Liver (tissue), 7 donors: ENCODE measurements at regions not wholly inside any gene's neighbourhood (a gene's known extent, or its start where the extent isn't known, plus 50 kb on each side); places are given as distances from the start of the nearest gene placed in this dataset.

Experiments used
- DNase-seq: peaks from one replicate; pipeline ENCODE4 v3.0.0-alpha.2; 2017; ENCODE audit warnings: low spot score
- H3K27ac ChIP-seq, 2 donors: one replicate each; pipeline ENCODE4 v1.7.0; 2013; ENCODE audit warnings: inconsistent platforms in 2 of 2, low read length in 2 of 2, control low read depth in 1 of 2, low read depth in 1 of 2, mild to moderate bottlenecking in 1 of 2
- H3K27me3 ChIP-seq, 4 donors: one replicate each; pipeline versions ENCODE4 v1.6.1 to v1.7.0; 2013; ENCODE audit warnings: low read length in 3 of 4, inconsistent platforms in 1 of 4, mild to moderate bottlenecking in 1 of 4, moderate library complexity in 1 of 4; ENCODE audit not compliant: control insufficient read depth in 4 of 4, insufficient read depth in 4 of 4
- H3K36me3 ChIP-seq, 4 donors: one replicate each; pipeline versions ENCODE4 v1.6.1 to v1.7.0; 2013; ENCODE audit warnings: low read length in 3 of 4, mild to moderate bottlenecking in 3 of 4, low read depth in 1 of 4, moderate library complexity in 1 of 4; ENCODE audit not compliant: control insufficient read depth in 4 of 4, insufficient read depth in 3 of 4
- H3K4me1 ChIP-seq, 4 donors: one replicate each; pipeline versions ENCODE4 v1.6.1 to v1.7.0; 2013; ENCODE audit warnings: low read length in 3 of 4, mild to moderate bottlenecking in 3 of 4, moderate library complexity in 1 of 4; ENCODE audit not compliant: control insufficient read depth in 4 of 4, insufficient read depth in 4 of 4
- H3K4me3 ChIP-seq, 3 donors: one replicate each; pipeline versions ENCODE4 v1.6.1 to v1.7.0; 2013; ENCODE audit warnings: low read length in 3 of 3, control low read depth in 1 of 3, low read depth in 1 of 3, mild to moderate bottlenecking in 1 of 3
- H3K9ac ChIP-seq, 2 donors: one replicate each; pipeline ENCODE4 v1.7.0; 2013; ENCODE audit warnings: low read length in 2 of 2, mild to moderate bottlenecking in 2 of 2, moderate library complexity in 2 of 2, control low read depth in 1 of 2, low read depth in 1 of 2
- H3K9me3 ChIP-seq, 4 donors: one replicate each; pipeline versions ENCODE4 v1.6.1 to v1.7.0; 2013; ENCODE audit warnings: low read length in 3 of 4; ENCODE audit not compliant: control insufficient read depth in 4 of 4
- ATF3 ChIP-seq: IDR thresholded peaks from 2 replicates; pipeline ENCODE4 v1.6.1; 2016; ENCODE audit warnings: antibody characterized with exemption
- EGR1 ChIP-seq, 2 donors: IDR thresholded peaks; 2 replicates each; pipeline ENCODE4 v1.6.1; 2016 to 2018; ENCODE audit warnings: antibody characterized with exemption in 2 of 2, low read depth in 2 of 2
- FOXA1 ChIP-seq: IDR thresholded peaks from 2 replicates; pipeline ENCODE4 v1.6.1; 2016; ENCODE audit warnings: antibody characterized with exemption
- FOXA2 ChIP-seq: IDR thresholded peaks from 2 replicates; pipeline ENCODE4 v1.6.1; 2016; ENCODE audit warnings: antibody characterized with exemption
- GABPA ChIP-seq, 2 donors: IDR thresholded peaks in 1 of 2; conservative IDR thresholded peaks in 1 of 2; 2 replicates each; pipeline ENCODE4 v1.6.1; 2016; ENCODE audit warnings: antibody characterized with exemption in 2 of 2, mild to moderate bottlenecking in 1 of 2, moderate library complexity in 1 of 2
- HNF4A ChIP-seq, 2 donors: conservative IDR thresholded peaks; 2 replicates each; pipeline ENCODE4 v1.6.1; 2016; ENCODE audit warnings: antibody characterized with exemption in 2 of 2, mild to moderate bottlenecking in 2 of 2
- JUND ChIP-seq, 2 donors: IDR thresholded peaks; 2 replicates each; pipeline ENCODE4 v1.6.1; 2016; ENCODE audit warnings: antibody characterized with exemption in 2 of 2
- MAX ChIP-seq: IDR thresholded peaks from 2 replicates; pipeline ENCODE4 v1.6.1; 2016; ENCODE audit warnings: antibody characterized with exemption
- NR2F2 ChIP-seq: IDR thresholded peaks from 2 replicates; pipeline ENCODE4 v1.6.1; 2016; ENCODE audit warnings: antibody characterized with exemption
- REST ChIP-seq: IDR thresholded peaks from 2 replicates; pipeline ENCODE4 v1.6.1; 2016; ENCODE audit warnings: antibody characterized with exemption, mild to moderate bottlenecking
- RXRA ChIP-seq, 2 donors: IDR thresholded peaks; 2 replicates each; pipeline ENCODE4 v1.6.1; 2017 to 2018; ENCODE audit warnings: antibody characterized with exemption in 2 of 2, mild to moderate bottlenecking in 1 of 2
- SP1 ChIP-seq: IDR thresholded peaks from 2 replicates; pipeline ENCODE4 v1.6.1; 2018; ENCODE audit warnings: antibody characterized with exemption, mild to moderate bottlenecking
- TAF1 ChIP-seq: conservative IDR thresholded peaks from 2 replicates; pipeline ENCODE4 v1.6.1; 2016; ENCODE audit warnings: antibody characterized with exemption, mild to moderate bottlenecking
- YY1 ChIP-seq: IDR thresholded peaks from 2 replicates; pipeline ENCODE4 v1.6.1; 2016; ENCODE audit warnings: antibody characterized with exemption, mild to moderate bottlenecking
- ZBTB33 ChIP-seq: IDR thresholded peaks from 2 replicates; pipeline ENCODE4 v1.6.1; 2016; ENCODE audit warnings: antibody characterized with exemption
- WGBS: extraction: QIAGEN DNeasy Blood & Tissue Kit; methylation state at CpG from one replicate; pipeline ENCODE4 v1.1.7; 2013; 5-methylcytosine and 5-hydroxymethylcytosine counted together
- donor health status: healthy.
- donor health status: healthy.
- donor health status: healthy.
- donor health status: healthy.

GRCh38 chr3:166957121-166957520 is 423.0 kb downstream of the ZBBX start:
- no peak for DNase-seq
- H3K27me3 ChIP-seq: no peaks in the 10 kb centered on the region
- no peak overlapping the region for H3K27ac ChIP-seq
- TF ChIP-seq EGR1 (IDR thresholded peaks at IDR 0.05; ENCODE audit: low read depth in 2 of 2) (no peak), TAF1 (no peak), JUND (IDR thresholded peaks at IDR 0.05) (no peak), RXRA (IDR thresholded peaks at IDR 0.05) (no peak), ZBTB33 (no peak), YY1 (no peak), MAX (no peak), REST (no peak), FOXA1 (no peak), HNF4A (conservative IDR thresholded peaks at IDR 0.05) (no peak), FOXA2 (no peak), SP1 (no peak), NR2F2 (no peak), GABPA (IDR thresholded peaks at IDR 0.05 in 1 of 2, conservative IDR thresholded peaks at IDR 0.05 in 1 of 2) (no peak)
- H3K4me3 ChIP-seq: no peak overlapping the region
- no peaks in the 10 kb centered on the region for H3K9me3 ChIP-seq
- H3K4me1 ChIP-seq: peaks cover 0 to 4% (median 0%) of the 10 kb centered on the region in 4 donors
- H3K36me3 ChIP-seq: no peaks in the 10 kb centered on the region
- H3K9ac ChIP-seq: no peak overlapping the region
- WGBS: 86% methylated on average over 3 of the region's 3 CpGs

- no peaks in the 10 kb centered on the region for H3K36me3 ChIP-seq
- H3K4me3 ChIP-seq: no peak overlapping the region
- TF ChIP-seq MAX (no peak), GABPA (IDR thresholded peaks at IDR 0.05 in 1 of 2, conservative IDR thresholded peaks at IDR 0.05 in 1 of 2) (no peak), JUND (IDR thresholded peaks at IDR 0.05) (no peak), ATF3 (no peak)
- H3K9me3 ChIP-seq: no peaks in the 10 kb centered on the region
- 91% methylated on average over 7 of the region's 7 CpGs for WGBS
- no peak for DNase-seq
- H3K27ac ChIP-seq: no peak overlapping the region
- H3K4me1 ChIP-seq: no peaks in the 10 kb centered on the region
- no peaks in the 10 kb centered on the region for H3K27me3 ChIP-seq
- no peak overlapping the region for H3K9ac ChIP-seq
Measured at GRCh38 chr3:166955201-166955939, 424.7 kb downstream of the ZBBX start.
